ENCODE measurements at regions not wholly inside any gene's neighbourhood (a gene's known extent, or its start where the extent isn't known, plus 50 kb on each side); places are given as distances from the start of the nearest gene placed in this dataset.

GRCh38 chr11:80163441-80163840, 722.6 kb upstream of the TENM4 start:
- DNase-seq = no peak

- no peak for DNase-seq
Measured at GRCh38 chr11:80163011-80163410, 722.2 kb upstream of the TENM4 start.

- DNase-seq = no peak
Measured at GRCh38 chr11:80162387-80162786, 721.6 kb upstream of the TENM4 start.

GRCh38 chr11:80157447-80157846, 716.6 kb upstream of the TENM4 start:
- no peak for DNase-seq

- no peak for DNase-seq
Measured at GRCh38 chr11:80156062-80156461, 715.2 kb upstream of the TENM4 start.

GRCh38 chr11:80155412-80156017, 714.7 kb upstream of the TENM4 start:
- DNase-seq = no peak

- no peak for DNase-seq
Measured at GRCh38 chr11:80146232-80146631, 705.4 kb upstream of the TENM4 start.

GRCh38 chr11:80144897-80145594, 704.2 kb upstream of the TENM4 start:
- DNase-seq = no peak

GRCh38 chr11:80136991-80137390, 696.2 kb upstream of the TENM4 start:
- DNase-seq = no peak

- no peak for DNase-seq
Measured at GRCh38 chr11:80129396-80129795, 688.6 kb upstream of the TENM4 start.

- DNase-seq = no peak
Measured at GRCh38 chr11:80122211-80122610, 681.4 kb upstream of the TENM4 start.

GRCh38 chr11:80118073-80118472, 677.2 kb upstream of the TENM4 start:
- no peak for DNase-seq

- no peak for DNase-seq
Measured at GRCh38 chr11:80116796-80117195, 676.0 kb upstream of the TENM4 start.

- no peak for DNase-seq
Measured at GRCh38 chr11:80109652-80110051, 668.8 kb upstream of the TENM4 start.

GRCh38 chr11:80109031-80109430, 668.2 kb upstream of the TENM4 start:
- no peak for DNase-seq

GRCh38 chr11:80107415-80107814, 666.6 kb upstream of the TENM4 start:
- no peak for DNase-seq

- DNase-seq = no peak
Measured at GRCh38 chr11:80104191-80104590, 663.4 kb upstream of the TENM4 start.

- no peak for DNase-seq
Measured at GRCh38 chr11:80103142-80103859, 662.5 kb upstream of the TENM4 start.

GRCh38 chr11:80097146-80097545, 656.3 kb upstream of the TENM4 start:
- no peak for DNase-seq

- no peak for DNase-seq
Measured at GRCh38 chr11:80096736-80097135, 655.9 kb upstream of the TENM4 start.

GRCh38 chr11:80086496-80087055, 645.7 kb upstream of the TENM4 start:
- no peak for DNase-seq

GRCh38 chr11:80085563-80085962, 644.7 kb upstream of the TENM4 start:
- DNase-seq = no peak

- no peak for DNase-seq
Measured at GRCh38 chr11:80084608-80085007, 643.8 kb upstream of the TENM4 start.

- DNase-seq = no peak
Measured at GRCh38 chr11:80083531-80083951, 642.7 kb upstream of the TENM4 start.

All from stimulated activated naive CD4-positive, alpha-beta T cell (primary cell).